Endothelial cell of umbilical vein (primary cell): ENCODE measurements at regions not wholly inside any gene's neighbourhood (a gene's known extent, or its start where the extent isn't known, plus 50 kb on each side); places are given as distances from the start of the nearest gene placed in this dataset.

ENCODE experiments used
- CTCF ChIP-seq, 2 donors: IDR thresholded peaks; 1 replicate in 1 of 2; 2 replicates in 1 of 2; pipeline ENCODE4 v1.5.1; 2011; ENCODE audit warnings: low read length in 2 of 2, mild to moderate bottlenecking in 2 of 2, moderate library complexity in 2 of 2, control low read depth in 1 of 2, inconsistent platforms in 1 of 2, low read depth in 1 of 2; ENCODE audit not compliant: insufficient read depth in 1 of 2; ENCODE audit errors: extremely low read depth in 1 of 2
- EZH2 ChIP-seq: IDR thresholded peaks from 2 replicates; pipeline ENCODE4 v1.6.1; 2012; ENCODE audit warnings: borderline replicate concordance, low read depth, mild to moderate bottlenecking, moderate library complexity, low read length, inconsistent platforms; ENCODE audit not compliant: severe bottlenecking
- MAX ChIP-seq: IDR thresholded peaks from 2 replicates; pipeline ENCODE4 v1.6.1; 2011; ENCODE audit not compliant: insufficient read depth, insufficient read length
- POLR2A ChIP-seq: IDR thresholded peaks from 2 replicates; pipeline ENCODE4 v1.6.1; 2012; ENCODE audit warnings: low read depth, mild to moderate bottlenecking, control low read depth, low read length
- POLR2AphosphoS5 ChIP-seq: IDR thresholded peaks from 2 replicates; pipeline ENCODE4 v1.6.1; 2012; ENCODE audit warnings: low read depth, mild to moderate bottlenecking, control low read depth, low read length, moderate library complexity; ENCODE audit not compliant: insufficient read depth

- no peak for TF ChIP-seq EZH2
- TF ChIP-seq MAX: no peak
- peak; percentile 64 to 73 for TF ChIP-seq CTCF (IDR thresholded peaks at IDR 0.05; ENCODE audit: extremely low read depth in 1 of 2, insufficient read depth in 1 of 2, low read depth in 1 of 2, low read length in 2 of 2)
- TF ChIP-seq POLR2A: no peak
- TF ChIP-seq POLR2AphosphoS5: no peak
These were observed 228.5 kb upstream of the PMFBP1 start for GRCh38 chr16:72400257-72401083.
